HG03558 (cell line): ENCODE measurements at regions not wholly inside any gene's neighbourhood (a gene's known extent, or its start where the extent isn't known, plus 50 kb on each side); places are given as distances from the start of the nearest gene placed in this dataset.

Experiments
- ATAC-seq: cut with Tn5 transposase; IDR thresholded peaks from one replicate; pipeline ENCODE4 v1.9.1; 2021; ENCODE audit warnings: moderate number of reproducible peaks; ENCODE audit not compliant: unreplicated experiment; ENCODE audit errors: extremely low read depth

DNA sequence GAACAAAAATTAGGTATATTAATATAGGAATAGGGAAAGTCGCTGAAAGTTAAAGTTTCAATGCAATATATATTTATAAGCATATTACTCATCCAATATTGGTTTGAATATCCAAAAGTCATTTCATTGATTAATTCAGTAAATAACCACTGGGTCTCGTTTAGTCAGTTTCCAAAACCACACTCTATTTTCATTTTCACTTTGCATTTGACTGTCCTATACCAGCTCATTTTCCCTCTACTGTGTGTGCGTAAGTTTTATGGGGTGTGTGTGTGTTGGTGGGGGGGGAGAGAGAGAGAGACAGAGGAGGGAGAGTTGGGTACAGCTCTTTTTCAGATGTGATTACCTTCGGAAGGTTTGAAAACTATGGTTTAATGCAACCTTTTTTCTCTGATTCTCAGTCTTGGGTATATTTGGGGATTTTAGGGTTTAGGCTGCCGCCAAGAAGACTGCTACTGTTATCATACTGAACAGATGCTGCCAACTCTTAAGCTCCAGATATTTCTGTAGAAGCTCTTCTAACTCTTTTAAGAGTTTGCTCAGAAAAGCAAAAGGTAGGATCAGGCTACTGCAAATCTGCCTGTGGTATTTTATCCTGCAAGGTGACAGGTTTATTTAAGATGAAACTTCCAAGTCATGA is 1427.4 kb downstream of the PCDH7 start:
- ATAC-seq: no peak

- ATAC-seq: no peak
Observed at GRCh38 chr4:32148111-32148666, 1428.0 kb downstream of the PCDH7 start.

- ATAC-seq: no peak
Observed at GRCh38 chr4:32158961-32159360, 1438.8 kb downstream of the PCDH7 start.

- ATAC-seq: no peak
Observed at GRCh38 chr4:32161392-32161791, 1441.2 kb downstream of the PCDH7 start.

- no peak for ATAC-seq
Observed at GRCh38 chr4:32163125-32163524, 1443.0 kb downstream of the PCDH7 start.

GRCh38 chr4:32169841-32170240 is 1449.7 kb downstream of the PCDH7 start:
- ATAC-seq: no peak

GRCh38 chr4:32172086-32172485 is 1451.9 kb downstream of the PCDH7 start:
- no peak for ATAC-seq

- ATAC-seq: no peak
Observed at GRCh38 chr4:32172761-32173160, 1452.6 kb downstream of the PCDH7 start.

DNA sequence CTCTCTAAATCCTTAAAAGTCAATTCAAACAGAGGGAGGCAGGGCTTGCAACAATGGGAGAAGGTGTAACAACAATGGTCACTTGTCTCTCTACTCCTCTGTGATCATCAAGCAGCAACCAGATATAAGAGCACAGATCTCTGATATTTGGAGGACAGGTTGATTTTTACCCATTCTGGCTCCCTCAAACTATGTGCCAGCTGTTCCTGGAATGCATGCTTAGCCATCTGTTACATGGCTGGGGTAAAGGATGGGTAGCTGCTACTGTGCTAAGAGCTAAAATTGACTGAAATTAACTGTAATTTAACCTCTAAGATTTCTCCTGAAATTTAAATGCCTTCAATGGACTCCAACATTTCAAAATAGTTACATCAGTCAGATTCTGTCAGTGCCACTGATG is 1459.9 kb downstream of the PCDH7 start:
- no peak for ATAC-seq

GRCh38 chr4:32184186-32184585 is 1464.0 kb downstream of the PCDH7 start:
- ATAC-seq: no peak

DNA sequence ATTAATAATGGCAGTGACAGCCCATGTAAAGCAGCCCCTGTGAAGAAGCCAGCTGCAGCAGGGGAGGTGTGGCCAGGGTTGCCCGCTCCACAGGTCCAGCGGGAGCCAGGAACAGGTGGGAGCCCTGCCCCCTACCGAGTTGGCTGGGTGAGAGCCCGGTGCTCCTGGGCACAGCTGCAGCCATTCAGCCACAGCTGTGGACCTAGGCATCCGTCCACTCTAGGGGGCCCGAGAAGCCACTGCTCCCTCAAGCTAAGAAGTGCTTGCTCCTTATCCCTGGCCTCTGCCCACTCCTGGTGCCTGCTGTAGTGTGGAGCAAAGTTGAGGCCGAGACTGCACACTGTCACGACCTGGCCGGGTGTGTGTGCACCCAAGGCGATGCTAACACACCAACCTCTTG is 1469.0 kb downstream of the PCDH7 start:
- ATAC-seq: no peak

DNA sequence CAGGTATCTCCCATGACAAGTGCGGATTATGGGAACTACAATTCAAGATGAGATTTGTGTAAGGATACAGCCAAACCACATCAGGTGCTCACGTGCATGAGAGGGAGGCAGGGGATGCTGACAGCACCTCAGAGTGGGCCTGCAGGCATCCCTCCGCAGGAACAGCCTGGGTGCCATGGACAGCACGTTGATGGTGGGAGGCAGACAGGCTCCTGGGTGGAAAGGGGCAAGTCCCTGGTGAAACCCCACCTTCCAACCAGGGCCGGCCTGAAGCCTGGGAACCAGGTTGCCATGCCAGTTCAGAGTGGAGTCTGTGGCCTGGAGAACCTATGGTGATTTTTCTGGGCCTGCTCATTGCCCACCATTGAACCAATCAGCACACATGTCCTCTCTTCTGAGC is 1469.6 kb downstream of the PCDH7 start:
- ATAC-seq: no peak

GRCh38 chr4:32191961-32192360 is 1471.8 kb downstream of the PCDH7 start:
- no peak for ATAC-seq

GRCh38 chr4:32192363-32192762 is 1472.2 kb downstream of the PCDH7 start:
- ATAC-seq: no peak

- no peak for ATAC-seq
Observed at GRCh38 chr4:32192991-32193390, 1472.8 kb downstream of the PCDH7 start.

DNA sequence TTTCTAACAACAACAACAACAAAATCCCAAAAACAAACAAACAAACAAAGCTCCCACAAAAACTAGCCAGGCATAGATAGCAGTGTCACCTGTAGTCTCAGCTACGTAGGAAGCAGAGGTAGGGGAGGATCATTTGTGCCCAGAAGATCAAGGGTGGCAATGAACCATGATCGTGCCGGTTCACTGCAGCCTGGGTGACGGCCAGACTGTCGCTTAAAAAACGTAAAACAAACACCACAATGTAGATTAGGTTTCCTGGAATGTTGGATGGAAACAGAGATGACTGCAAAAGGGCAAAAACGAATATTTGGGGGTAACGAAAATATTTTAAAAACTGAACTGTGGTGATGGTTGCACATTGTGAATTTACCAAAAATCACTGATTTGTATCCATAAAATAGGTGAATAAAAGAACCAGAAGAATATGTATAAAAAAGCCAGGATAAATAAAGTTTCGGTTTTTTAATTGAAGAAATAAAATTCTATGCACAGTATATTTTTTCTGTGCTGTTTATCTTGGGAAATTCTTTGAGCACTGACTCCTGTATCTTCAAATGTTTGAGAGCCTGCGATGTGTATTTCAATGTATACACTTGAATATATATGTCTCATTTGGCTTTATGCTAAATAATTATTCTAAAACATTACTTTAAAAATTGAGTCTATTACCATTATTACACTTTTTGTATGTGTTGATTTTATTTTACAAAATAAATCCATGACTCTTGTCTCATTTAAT is 1477.0 kb downstream of the PCDH7 start:
- no peak for ATAC-seq

GRCh38 chr4:32199639-32200038 is 1479.5 kb downstream of the PCDH7 start:
- ATAC-seq: no peak

GRCh38 chr4:32203340-32203739 is 1483.2 kb downstream of the PCDH7 start:
- ATAC-seq: no peak

DNA sequence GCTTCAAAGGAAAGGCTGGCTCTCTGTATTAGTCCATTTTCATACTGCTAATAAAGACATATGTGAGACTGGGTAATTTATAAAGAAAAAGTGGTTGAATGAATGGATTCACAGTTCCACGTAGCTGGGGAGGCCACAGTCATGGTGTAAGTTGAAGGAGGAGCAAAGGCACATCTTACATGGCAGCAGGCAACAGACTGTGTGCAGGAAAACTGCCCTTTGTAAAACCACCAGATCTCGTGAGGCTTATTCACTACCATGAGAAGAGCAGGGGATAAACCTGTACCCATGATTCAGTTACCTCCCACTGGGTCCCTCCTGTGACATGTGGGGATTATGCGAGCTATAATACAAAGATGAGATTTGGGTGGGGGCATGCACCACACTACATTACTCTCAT is 1486.6 kb downstream of the PCDH7 start:
- no peak for ATAC-seq

- no peak for ATAC-seq
Observed at GRCh38 chr4:32207456-32207855, 1487.3 kb downstream of the PCDH7 start.

DNA sequence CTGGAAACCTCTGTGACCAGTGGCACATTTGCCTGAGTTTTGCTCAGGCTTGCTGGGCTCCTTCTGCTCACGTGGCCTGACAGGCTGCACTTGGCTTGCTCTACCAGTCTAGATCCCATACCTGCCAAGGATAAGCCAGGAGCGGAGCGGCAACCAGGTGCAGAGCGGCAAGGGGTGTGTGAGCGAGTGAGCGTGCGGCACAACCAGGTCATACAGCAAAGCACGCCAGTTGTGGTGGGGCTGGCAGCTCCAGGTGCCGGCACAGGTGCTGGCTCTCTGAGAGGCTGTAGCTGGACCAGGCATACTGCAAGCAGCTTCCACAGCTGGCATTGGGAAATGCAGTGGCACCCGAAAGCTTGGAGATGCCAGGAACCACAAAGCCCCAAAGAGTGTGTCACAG is 1495.1 kb downstream of the PCDH7 start:
- no peak for ATAC-seq

GRCh38 chr4:32216502-32216901 is 1496.3 kb downstream of the PCDH7 start:
- no peak for ATAC-seq
